K562 (cell line): ENCODE measurements at regions not wholly inside any gene's neighbourhood (a gene's known extent, or its start where the extent isn't known, plus 50 kb on each side); places are given as distances from the start of the nearest gene placed in this dataset.
A peak's percentile ranks its signal among the peaks of the same experiment; 100 is the strongest.

Experiments
- ATAC-seq: fragments of 200-7000 bp; cut with Tn5 transposase; 3 replicates; pipeline ENCODE4 v1.9.1; 2020; ENCODE audit warnings: moderate library complexity
- BruUV-seq: library from RNA; stranded (reverse); fragments of 400-500 nt; replicated peaks from 2 replicates; lab custom pipeline; 2021; lab: Mats Ljungman, UMichigan
- CTCF ChIA-PET: fragments of 300-600 bp; formaldehyde crosslinking; extraction: SDS; loops from one replicate; lab custom pipeline; 2021; ENCODE audit warnings: low intra/inter-chr PET ratio; lab: Yijun Ruan, JAX
- POLR2A ChIA-PET: fragments of 300-600, 350-650 bp; sonication (Branson Sonifier 250); formaldehyde crosslinking; extraction: SDS; loops from one replicate; lab custom pipeline; 2021; ENCODE audit warnings: antibody characterized with exemption, inconsistent platforms; lab: Yijun Ruan, JAX
- DNase-seq, 4 experiments: peaks; one replicate each; pipeline versions ENCODE4 v3.0.0 to v3.0.0-alpha.2; 2011 to 2018; ENCODE audit warnings: low spot score in 3 of 4, mixed read lengths in 3 of 4; ENCODE audit errors: extremely low read depth in 1 of 4
- FAIRE-seq: peaks from 2 replicates; lab custom pipeline; 2011; peaks lifted over from hg19 to GRCh38; lab: Jason Lieb, UNC
- H2AFZ ChIP-seq: 2 replicates; pipeline ENCODE4 v1.6.0; 2011; ENCODE audit warnings: low read depth, low read length, control low read depth, inconsistent platforms
- H3K27ac ChIP-seq: fragments of 200-600 bp; 3 replicates; pipeline ENCODE4 v1.8.0; 2011; ENCODE audit warnings: low read depth, mild to moderate bottlenecking, control low read depth, inconsistent platforms, low read length, moderate library complexity, mixed read lengths; ENCODE audit errors: extremely low read depth
- H3K27me3 ChIP-seq, 2 experiments: fragments of 300-600 bp in 1 of 2; 2 replicates in 1 of 2; 3 replicates in 1 of 2; pipeline versions ENCODE4 v1.6.0 to v1.8.0; 2011; ENCODE audit warnings: inconsistent platforms in 2 of 2, low read length in 2 of 2, mild to moderate bottlenecking in 1 of 2, mixed read lengths in 1 of 2, moderate library complexity in 1 of 2; ENCODE audit not compliant: control insufficient read depth in 2 of 2, insufficient read depth in 2 of 2
- H3K36me3 ChIP-seq: fragments of 300-600 bp; 3 replicates; pipeline ENCODE4 v1.8.0; 2011; ENCODE audit warnings: mild to moderate bottlenecking, low read length, inconsistent platforms; ENCODE audit not compliant: control insufficient read depth, insufficient read depth
- H3K4me1 ChIP-seq, 2 experiments: fragments of 200-600 bp in 1 of 2; replicated peaks in 1 of 2; 2 replicates in 1 of 2; 3 replicates in 1 of 2; pipeline versions ENCODE4 v1.5.1 to v1.8.0; 2011; ENCODE audit warnings: inconsistent platforms in 2 of 2, low read length in 2 of 2, mild to moderate bottlenecking in 1 of 2, mixed read lengths in 1 of 2, moderate library complexity in 1 of 2; ENCODE audit not compliant: control insufficient read depth in 2 of 2, insufficient read depth in 2 of 2
- H3K4me2 ChIP-seq: 2 replicates; pipeline ENCODE4 v1.6.1; 2011; ENCODE audit warnings: low read length, control low read depth, inconsistent platforms, mixed read lengths; ENCODE audit not compliant: insufficient read depth
- H3K4me3 ChIP-seq: fragments of 200-600 bp; sonication (generic), shearing (Covaris generic); 2 replicates; pipeline ENCODE4 v1.5.1; 2016; ENCODE audit warnings: control low read depth, inconsistent platforms
- H3K79me2 ChIP-seq: fragments of 200-600 bp; 3 replicates; pipeline ENCODE4 v1.8.0; 2011; ENCODE audit warnings: low read length, inconsistent platforms; ENCODE audit not compliant: control insufficient read depth, insufficient read depth
- H3K9ac ChIP-seq, 2 experiments: 2 replicates each; pipeline versions ENCODE4 v1.6.0 to v1.6.1; 2011; ENCODE audit warnings: low read depth in 2 of 2, low read length in 2 of 2, control low read depth in 1 of 2, inconsistent platforms in 1 of 2, mild to moderate bottlenecking in 1 of 2, mixed read lengths in 1 of 2; ENCODE audit not compliant: insufficient read depth in 1 of 2
- H3K9me1 ChIP-seq: one replicate; pipeline ENCODE4 v1.6.0; 2011; ENCODE audit warnings: inconsistent platforms, mild to moderate bottlenecking, low read length, moderate library complexity; ENCODE audit not compliant: control insufficient read depth, insufficient read depth
- H3K9me3 ChIP-seq: replicated peaks from 2 replicates; pipeline ENCODE4 v1.5.1; 2011; ENCODE audit warnings: low read depth, low read length, inconsistent platforms; ENCODE audit not compliant: control insufficient read depth, insufficient read depth
- H4K20me1 ChIP-seq: replicated peaks from 2 replicates; pipeline ENCODE4 v1.6.1; 2011; ENCODE audit warnings: low read length, inconsistent platforms, mixed read lengths; ENCODE audit not compliant: control insufficient read depth, insufficient read depth
- ILK ChIP-seq: fragments of 450-650 bp; IDR thresholded peaks from 2 replicates; pipeline ENCODE4 v1.6.1; 2016; ENCODE audit warnings: missing genetic modification characterization, low read depth, mild to moderate bottlenecking, missing compliant biosample characterization, moderate library complexity, borderline replicate concordance
- RAD21 ChIP-seq, 2 experiments: fragments of 250-450 bp in 1 of 2; fragments of 450-650 bp in 1 of 2; sonication (Bioruptor Pico) in 1 of 2; formaldehyde crosslinking in 1 of 2; IDR thresholded peaks in 1 of 2; conservative IDR thresholded peaks in 1 of 2; 2 replicates each; pipeline versions ENCODE4 v1.4.0 to v1.8.0; 2020 to 2022; ENCODE audit warnings: mild to moderate bottlenecking in 2 of 2, moderate library complexity in 1 of 2
- TRIM24 ChIP-seq, 2 experiments: fragments of 450-650 bp; IDR thresholded peaks; 2 replicates each; pipeline ENCODE4 v1.6.1; 2016
- XRCC3 ChIP-seq: fragments of 450-650 bp; IDR thresholded peaks from 2 replicates; pipeline ENCODE4 v1.6.1; 2017; ENCODE audit warnings: mild to moderate bottlenecking, moderate library complexity
- WGBS: fragments of 100-300 bp; shearing (Covaris generic); methylation state at CpG from one replicate; pipeline ENCODE4 v1.1.6; 2016; ENCODE audit warnings: low coverage, mixed read lengths; ENCODE audit not compliant: insufficient coverage; ENCODE audit errors: missing lambda C conversion rate; 5-methylcytosine and 5-hydroxymethylcytosine counted together
- in situ Hi-C: fragments of 300-500 bp; cut with MboI; formaldehyde crosslinking; loops from 4 replicates; pipeline ENCODE4 v1.15.0; 2018; ENCODE audit warnings: inconsistent platforms, mixed read lengths
- intact Hi-C: fragments of 100-400 bp; cut with micrococcal nuclease; formaldehyde crosslinking; loops from 2 replicates; pipeline ENCODE4 v1.14.2; 2022
- TF ChIP-seq, protein P1 (sequence below), 2 experiments: fragments of 450-650 bp; IDR thresholded peaks; 2 replicates each; pipeline ENCODE4 v1.6.1; 2016; ENCODE audit warnings: mild to moderate bottlenecking in 2 of 2, borderline replicate concordance in 1 of 2, low read depth in 1 of 2, moderate library complexity in 1 of 2

DNA sequence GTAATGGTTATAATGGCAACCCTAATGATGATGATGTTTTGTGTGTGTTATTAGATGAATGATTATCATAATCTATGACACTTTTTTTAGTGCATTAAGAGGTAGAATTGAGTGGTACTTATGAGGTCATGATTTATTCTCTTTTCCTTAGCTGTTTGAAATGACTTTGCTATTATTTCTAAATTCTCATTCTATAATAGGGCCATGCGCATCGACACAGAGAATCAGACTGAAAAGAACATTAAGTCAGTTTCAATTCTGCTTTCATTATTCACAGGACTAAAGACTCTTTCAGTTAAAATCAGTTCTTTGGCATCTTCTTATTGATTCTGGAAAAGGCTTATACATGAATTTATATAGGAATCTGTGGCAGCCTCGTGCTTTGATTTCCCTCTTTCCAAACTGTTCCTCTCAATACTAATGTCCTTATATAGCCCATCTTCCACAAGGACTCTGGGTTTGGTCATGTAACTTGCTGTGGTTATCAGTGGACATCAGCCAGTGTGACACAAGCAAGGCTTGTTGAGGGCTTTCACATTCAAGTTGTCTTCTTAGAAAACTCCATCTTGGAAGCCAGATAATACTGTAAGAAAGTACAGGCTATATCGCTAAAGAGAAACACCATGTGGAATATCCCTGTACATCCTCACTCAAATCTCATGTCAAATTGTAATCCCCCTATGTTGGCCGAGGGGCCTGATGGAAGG lies 140.3 kb upstream of the CHD1 start:
- ChIA-PET CTCF (no interaction called here), POLR2A (no interaction called here)
- H3K36me3 ChIP-seq: no peaks in the 10 kb centered on the region
- BruUV-seq: no TSS peak
- ATAC-seq (peak; percentile 54), FAIRE-seq (no peak), DNase-seq (no peak)
- peaks cover 0 to 4% of the 10 kb centered on the region in 2 experiments; a peak in 1 of 5 replicates for H3K4me1 ChIP-seq
- no peaks in the 10 kb centered on the region for H3K9me3 ChIP-seq
- peak overlapping the region; percentile 7; the same call in 1 of the 2 replicates for H2AFZ ChIP-seq
- intact Hi-C loops (no loop called here), in situ Hi-C loops (no loop called here)
- no peaks in the 10 kb centered on the region for H3K79me2 ChIP-seq
- no peaks in the 10 kb centered on the region for H3K27me3 ChIP-seq
- no peak overlapping the region for H3K4me3 ChIP-seq
- no peak overlapping the region for H3K9ac ChIP-seq
- no peak overlapping the region for H3K4me2 ChIP-seq
- WGBS: 36% methylated on average over 5 of the region's 5 CpGs
- H3K27ac ChIP-seq: no peak overlapping the region
- no peaks in the 10 kb centered on the region for H3K9me1 ChIP-seq
- TF ChIP-seq RAD21 (CRISPR knock-in tag; conservative IDR thresholded peaks at IDR 0.05 in 1 of 2, IDR thresholded peaks at IDR 0.05 in 1 of 2): no peak
- TF ChIP-seq XRCC3: no peak
- H4K20me1 ChIP-seq: no peaks in the 10 kb centered on the region

DNA sequence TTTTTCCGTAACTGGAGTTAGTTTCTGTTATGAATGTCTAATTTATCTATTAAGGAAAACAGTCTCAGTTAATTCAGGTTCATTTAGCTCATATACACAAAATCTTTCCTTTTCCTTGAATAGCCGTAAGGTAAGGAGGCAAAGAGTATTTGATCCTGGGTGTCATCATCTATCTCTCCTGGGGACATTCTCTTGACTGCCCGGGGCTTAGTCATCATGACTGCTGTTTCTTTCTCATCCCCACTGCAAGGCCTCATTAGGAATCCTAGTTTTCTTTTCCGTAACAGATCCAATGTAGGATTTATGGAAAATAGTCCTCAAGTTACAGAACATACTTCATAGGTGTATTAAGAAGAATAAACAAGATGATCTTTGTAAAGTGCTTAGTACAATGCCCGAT lies 134.9 kb upstream of the CHD1 start:
- no peak overlapping the region for H3K4me2 ChIP-seq
- ChIA-PET POLR2A (no interaction called here), CTCF (no interaction called here)
- 0 out of 3 replicates have a peak, but pooled peaks have one; percentile 46 for ATAC-seq
- intact Hi-C loops: loop anchor here (5.0 kb wide), 2 partner anchors 236 to 266 kb away; no protein-coding TSS in a partner anchor
- no peaks in the 10 kb centered on the region for H3K27me3 ChIP-seq
- no peak overlapping the region for H3K4me3 ChIP-seq
- H3K4me1 ChIP-seq: no peaks in the 10 kb centered on the region; a peak in 1 of 5 replicates
- FAIRE-seq: no peak
- H3K9ac ChIP-seq: no peak overlapping the region
- no peak for DNase-seq
- BruUV-seq: no TSS peak
- 44% methylated on average over 5 of the region's 5 CpGs for WGBS
- H3K27ac ChIP-seq: no peak overlapping the region
- no peaks in the 10 kb centered on the region for H4K20me1 ChIP-seq
- H3K36me3 ChIP-seq: no peaks in the 10 kb centered on the region
- no peak overlapping the region for H2AFZ ChIP-seq
- H3K9me1 ChIP-seq: no peaks in the 10 kb centered on the region
- H3K9me3 ChIP-seq: no peaks in the 10 kb centered on the region
- in situ Hi-C loops: no loop called here
- H3K79me2 ChIP-seq: no peaks in the 10 kb centered on the region
- TF ChIP-seq, protein P1, sequence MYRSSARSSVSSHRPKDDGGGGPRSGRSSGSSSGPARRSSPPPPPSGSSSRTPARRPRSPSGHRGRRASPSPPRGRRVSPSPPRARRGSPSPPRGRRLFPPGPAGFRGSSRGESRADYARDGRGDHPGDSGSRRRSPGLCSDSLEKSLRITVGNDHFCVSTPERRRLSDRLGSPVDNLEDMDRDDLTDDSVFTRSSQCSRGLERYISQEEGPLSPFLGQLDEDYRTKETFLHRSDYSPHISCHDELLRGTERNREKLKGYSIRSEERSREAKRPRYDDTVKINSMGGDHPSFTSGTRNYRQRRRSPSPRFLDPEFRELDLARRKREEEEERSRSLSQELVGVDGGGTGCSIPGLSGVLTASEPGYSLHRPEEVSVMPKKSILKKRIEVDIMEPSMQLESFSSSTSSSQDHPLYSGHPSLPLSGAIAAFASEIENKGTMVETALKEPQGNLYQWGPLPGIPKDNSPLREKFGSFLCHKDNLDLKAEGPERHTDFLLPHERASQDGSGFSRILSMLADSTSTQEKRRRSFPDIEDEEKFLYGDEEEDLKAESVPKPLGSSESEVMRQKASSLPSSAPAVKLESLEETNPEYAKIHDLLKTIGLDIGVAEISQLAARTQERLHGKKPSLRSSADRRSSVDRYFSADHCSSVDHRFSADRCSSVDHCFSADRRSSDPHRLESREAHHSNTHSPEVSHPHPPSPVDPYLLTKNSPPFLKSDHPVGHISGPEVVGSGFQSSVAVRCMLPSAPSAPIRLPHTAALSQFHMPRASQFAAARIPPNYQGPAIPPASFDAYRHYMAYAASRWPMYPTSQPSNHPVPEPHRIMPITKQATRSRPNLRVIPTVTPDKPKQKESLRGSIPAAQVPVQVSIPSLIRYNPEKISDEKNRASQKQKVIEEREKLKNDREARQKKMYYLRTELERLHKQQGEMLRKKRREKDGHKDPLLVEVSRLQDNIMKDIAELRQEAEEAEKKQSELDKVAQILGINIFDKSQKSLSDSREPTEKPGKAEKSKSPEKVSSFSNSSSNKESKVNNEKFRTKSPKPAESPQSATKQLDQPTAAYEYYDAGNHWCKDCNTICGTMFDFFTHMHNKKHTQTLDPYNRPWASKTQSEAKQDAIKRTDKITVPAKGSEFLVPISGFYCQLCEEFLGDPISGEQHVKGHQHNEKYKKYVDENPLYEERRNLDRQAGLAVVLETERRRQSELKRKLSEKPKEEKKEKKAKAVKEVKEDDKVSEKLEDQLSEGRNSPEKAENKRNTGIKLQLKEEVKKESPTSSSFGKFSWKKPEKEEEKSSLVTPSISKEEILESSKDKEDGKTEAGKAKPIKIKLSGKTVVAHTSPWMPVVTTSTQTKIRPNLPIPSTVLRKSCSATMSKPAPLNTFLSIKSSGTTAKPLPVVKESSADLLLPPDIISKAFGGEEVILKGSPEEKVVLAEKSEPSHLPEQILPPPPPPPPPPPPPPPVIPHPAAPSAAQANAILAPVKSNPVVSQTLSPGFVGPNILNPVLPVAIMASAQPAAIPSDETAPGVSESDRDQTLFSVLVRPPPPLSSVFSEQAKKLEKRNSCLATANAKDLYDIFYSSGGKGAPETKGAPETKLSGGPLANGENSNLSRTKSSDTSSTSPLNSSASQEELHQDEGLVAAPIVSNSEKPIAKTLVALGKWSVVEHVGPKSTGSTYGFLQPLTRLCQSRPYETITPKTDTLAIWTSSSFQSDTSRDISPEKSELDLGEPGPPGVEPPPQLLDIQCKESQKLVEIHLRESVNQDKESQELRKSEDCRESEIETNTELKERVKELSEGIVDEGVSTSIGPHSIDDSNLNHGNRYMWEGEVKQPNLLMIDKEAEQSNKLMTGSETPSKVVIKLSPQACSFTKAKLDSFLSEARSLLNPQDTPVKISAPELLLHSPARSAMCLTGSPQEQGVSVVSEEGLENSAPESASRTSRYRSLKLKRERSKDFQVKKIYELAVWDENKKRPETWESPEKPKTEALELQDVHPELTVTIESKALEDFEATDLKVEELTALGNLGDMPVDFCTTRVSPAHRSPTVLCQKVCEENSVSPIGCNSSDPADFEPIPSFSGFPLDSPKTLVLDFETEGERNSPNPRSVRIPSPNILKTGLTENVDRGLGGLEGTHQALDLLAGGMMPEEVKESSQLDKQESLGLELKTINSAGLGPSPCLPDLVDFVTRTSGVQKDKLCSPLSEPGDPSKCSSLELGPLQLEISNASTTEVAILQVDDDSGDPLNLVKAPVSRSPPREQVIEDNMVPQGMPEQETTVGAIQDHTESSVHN (IDR thresholded peaks at IDR 0.05; ENCODE audit: borderline replicate concordance in 1 of 2, low read depth in 1 of 2): no peak
- no peak for TF ChIP-seq ILK (tag)
- TF ChIP-seq TRIM24 (IDR thresholded peaks at IDR 0.05): peak in 1 of 2 experiments; percentile 50; a peak in 1 of 4 replicates
